H1 (cell line): ENCODE measurements at regions not wholly inside any gene's neighbourhood (a gene's known extent, or its start where the extent isn't known, plus 50 kb on each side); places are given as distances from the start of the nearest gene placed in this dataset.

Source experiments
- GABPA ChIP-seq: IDR thresholded peaks from 2 replicates; pipeline ENCODE4 v1.6.1; 2011; ENCODE audit warnings: mild to moderate bottlenecking, low read length, moderate library complexity, borderline replicate concordance; ENCODE audit not compliant: insufficient read depth
- NANOG ChIP-seq: IDR thresholded peaks from 2 replicates; pipeline ENCODE4 v1.6.1; 2011; ENCODE audit warnings: low read length, low read depth, mild to moderate bottlenecking, inconsistent platforms; ENCODE audit not compliant: insufficient read depth, poor library complexity, severe bottlenecking
- POLR2AphosphoS5 ChIP-seq: IDR thresholded peaks from 2 replicates; pipeline ENCODE4 v1.6.1; 2011; ENCODE audit warnings: low read depth, low read length
- POU5F1 ChIP-seq: IDR thresholded peaks from 2 replicates; pipeline ENCODE4 v1.6.1; 2011; ENCODE audit warnings: low read depth, mild to moderate bottlenecking, low read length, moderate library complexity
- SIN3A ChIP-seq, 2 experiments: IDR thresholded peaks in 1 of 2; conservative IDR thresholded peaks in 1 of 2; 2 replicates each; pipeline ENCODE4 v1.6.1; 2011 to 2012; ENCODE audit warnings: low read length in 2 of 2, improper control_type of control experiment in 1 of 2, low read depth in 1 of 2, mild to moderate bottlenecking in 1 of 2

DNA sequence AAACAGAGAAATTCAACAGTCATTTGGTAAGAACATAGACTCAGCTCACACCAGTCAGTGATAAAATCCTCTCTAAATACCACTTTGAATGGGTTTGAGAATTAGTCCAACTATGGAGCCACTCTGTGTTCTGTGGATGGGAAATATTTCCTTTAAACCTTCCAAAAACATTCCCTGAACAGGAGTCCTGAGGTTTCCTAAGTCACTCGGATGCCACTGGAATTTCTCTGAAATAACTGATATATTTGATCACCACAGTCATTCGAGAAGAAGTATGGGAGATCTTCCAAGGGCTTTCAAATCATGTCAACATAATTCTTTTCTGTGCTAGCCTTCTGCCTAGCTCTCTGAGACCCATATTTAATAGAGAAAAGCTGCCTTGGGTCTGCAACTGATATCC is 958.6 kb downstream of the STIM2 start (continued):
- TF ChIP-seq NANOG (no peak), GABPA (no peak), POLR2AphosphoS5 (no peak), POU5F1 (no peak), SIN3A (conservative IDR thresholded peaks at IDR 0.05 in 1 of 2, IDR thresholded peaks at IDR 0.05 in 1 of 2; ENCODE audit: low read depth in 1 of 2, low read length in 2 of 2) (no peak)
